GM12892 (cell line): ENCODE measurements at regions not wholly inside any gene's neighbourhood (a gene's known extent, or its start where the extent isn't known, plus 50 kb on each side); places are given as distances from the start of the nearest gene placed in this dataset.

Experiments
- POLR2A ChIP-seq: IDR thresholded peaks from 2 replicates; pipeline ENCODE4 v1.6.1; 2011; ENCODE audit warnings: low read depth, low read length, control low read depth
- POLR2AphosphoS5 ChIP-seq: IDR thresholded peaks from 2 replicates; pipeline ENCODE4 v1.6.1; 2011; ENCODE audit warnings: low read depth, low read length, control low read depth
- TAF1 ChIP-seq: IDR thresholded peaks from 2 replicates; pipeline ENCODE4 v1.6.1; 2011; ENCODE audit warnings: low read depth, mild to moderate bottlenecking, control low read depth, low read length, borderline replicate concordance

DNA sequence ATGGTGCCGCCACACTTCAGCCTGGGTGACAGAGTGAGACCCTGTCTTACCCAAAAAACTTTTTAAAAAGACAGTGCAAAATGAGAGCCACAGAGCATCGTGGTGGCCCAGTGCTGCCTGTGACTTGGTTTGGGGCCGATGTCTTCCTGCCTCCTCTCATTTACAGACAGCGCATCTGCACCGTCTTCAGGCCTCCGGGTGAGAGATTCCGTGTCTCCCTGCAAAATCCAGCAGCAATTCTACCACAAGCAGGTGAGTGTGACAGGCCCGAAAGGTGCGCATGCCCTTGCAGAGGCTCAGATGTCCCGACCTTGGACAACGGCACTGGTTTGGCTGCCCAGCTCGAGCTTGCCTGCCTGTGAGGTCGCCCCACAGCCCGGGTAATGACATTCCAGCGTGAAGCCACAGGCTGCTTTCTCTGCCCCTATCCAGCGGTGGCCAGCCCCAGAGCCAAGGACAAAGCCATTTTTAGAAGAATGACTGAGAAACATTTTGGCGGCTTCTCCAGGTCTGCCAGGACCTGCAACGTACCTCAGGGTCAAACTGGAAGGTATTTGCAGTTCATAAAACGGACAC, 70.3 kb upstream of the RFLNA start:
- TF ChIP-seq POLR2AphosphoS5 (no peak), TAF1 (no peak), POLR2A (no peak)
